ENCODE measurements at regions not wholly inside any gene's neighbourhood (a gene's known extent, or its start where the extent isn't known, plus 50 kb on each side); places are given as distances from the start of the nearest gene placed in this dataset.

DNA sequence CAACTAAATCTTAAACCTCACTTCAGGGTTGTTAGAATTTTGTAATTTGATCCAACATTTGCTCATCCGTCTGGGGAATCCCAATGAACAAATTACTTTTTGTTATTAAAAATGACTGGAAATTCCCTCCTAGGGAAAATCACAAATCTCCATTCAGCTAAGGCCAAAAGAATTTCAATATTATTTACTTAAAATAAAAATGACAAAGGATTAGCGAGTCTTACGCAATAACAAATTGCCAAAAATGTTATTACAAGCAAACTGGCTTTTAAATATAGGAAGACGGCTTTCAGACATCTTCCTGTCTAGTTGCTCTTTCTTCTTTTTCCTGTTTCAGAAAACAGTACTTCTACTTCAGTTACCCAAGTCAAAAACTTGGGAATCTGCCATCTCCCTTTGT, 92.4 kb upstream of the TSPAN8 start:
- ATAC-seq (no peak), DNase-seq (ENCODE audit: low spot score) (no peak)
- intact Hi-C loops (cut with DNase I), result no loop called here

DNA sequence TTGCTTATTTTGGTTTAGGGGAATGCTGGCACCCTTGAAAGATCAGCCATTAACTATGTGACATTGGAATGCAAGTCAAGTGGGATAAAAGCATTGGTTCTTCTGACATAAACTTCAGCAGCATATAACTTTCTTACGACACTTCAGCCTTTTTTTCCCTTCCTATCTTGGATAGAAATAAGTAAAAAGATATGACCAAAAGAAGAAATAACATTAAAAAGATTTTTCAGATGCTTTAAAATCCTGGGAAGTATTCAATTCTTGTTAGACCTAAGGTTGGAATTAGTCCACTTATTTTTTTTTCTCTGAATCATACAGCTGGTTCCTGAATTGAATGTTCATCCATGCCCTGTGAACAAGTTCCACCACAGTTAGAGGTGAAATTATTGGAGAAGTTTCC, 85.6 kb upstream of the TSPAN8 start:
- no peak for ATAC-seq
- intact Hi-C loops (cut with DNase I), result no loop called here
- no peak for DNase-seq (ENCODE audit: low spot score)

DNA sequence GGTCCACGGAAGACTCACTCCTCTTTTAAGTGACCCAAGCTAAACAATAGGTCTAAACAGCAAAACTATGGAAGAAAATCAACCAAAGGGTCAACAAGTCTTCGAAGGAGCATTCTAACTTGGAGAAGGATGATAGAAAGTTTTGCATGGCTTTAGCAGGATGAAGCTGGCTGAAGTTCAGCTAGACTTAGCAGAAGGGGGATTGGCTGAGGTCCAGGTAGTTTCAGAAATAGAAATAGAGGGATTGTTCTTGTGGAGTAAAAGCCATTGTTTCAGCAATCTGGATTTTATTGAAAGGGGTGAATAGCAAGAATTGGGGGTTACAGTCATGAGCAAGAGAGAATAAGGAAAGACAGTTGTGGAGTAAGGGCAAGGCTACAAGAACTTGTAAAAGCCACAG, 84.7 kb upstream of the TSPAN8 start:
- DNase-seq (ENCODE audit: low spot score), result no peak
- no peak for ATAC-seq
- intact Hi-C loops (cut with DNase I), result no loop called here

DNA sequence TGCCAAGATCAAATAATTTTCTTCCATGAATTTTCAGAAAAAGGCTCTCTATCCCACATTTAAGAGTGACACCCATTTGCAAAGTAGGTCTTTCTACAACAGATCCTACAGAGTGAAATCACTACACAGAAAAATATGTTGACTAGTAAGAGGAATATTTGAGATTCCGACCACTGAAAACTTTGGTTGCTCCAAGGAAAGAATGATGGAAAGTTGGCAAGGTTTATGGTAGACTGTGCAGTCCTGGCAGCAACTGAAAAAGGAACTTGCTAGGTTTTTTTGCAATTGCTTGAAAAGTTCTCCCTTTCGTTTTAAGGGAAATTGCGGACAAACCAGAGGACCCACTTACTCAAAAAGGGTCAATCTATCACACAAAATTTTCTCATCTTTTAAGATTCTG, 83.1 kb upstream of the TSPAN8 start:
- DNase-seq (ENCODE audit: low spot score), result no peak
- no peak for ATAC-seq
- intact Hi-C loops (cut with DNase I), result no loop called here

GRCh38 chr12:71239731-71240130, 81.9 kb upstream of the TSPAN8 start:
- DNase-seq (ENCODE audit: low spot score), result no peak
- ATAC-seq, result no peak
- intact Hi-C loops (cut with DNase I), result no loop called here

DNA sequence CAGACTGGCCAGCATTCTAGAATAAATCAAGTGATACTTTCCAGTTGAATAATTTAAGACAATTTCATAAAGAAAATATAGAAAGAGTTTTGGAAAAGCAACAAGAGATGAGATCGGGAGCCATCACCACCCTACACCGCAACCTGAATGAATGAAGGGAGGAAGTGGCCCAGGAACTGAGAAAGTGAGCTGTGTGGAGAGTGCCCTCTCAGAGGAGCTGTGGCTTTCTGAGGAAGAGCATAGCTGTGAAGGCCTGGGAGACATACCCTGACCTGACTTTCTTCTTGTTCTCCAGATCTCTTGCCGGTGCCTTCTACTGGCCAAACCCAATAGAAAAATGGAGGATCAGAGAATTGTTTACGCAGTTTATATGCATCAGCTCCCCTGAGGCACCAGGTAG, 79.3 kb upstream of the TSPAN8 start:
- ATAC-seq (no peak), DNase-seq (ENCODE audit: low spot score) (no peak)
- intact Hi-C loops (cut with DNase I), result no loop called here

GRCh38 chr12:71236133-71236660, 78.4 kb upstream of the TSPAN8 start:
- DNase-seq (ENCODE audit: low spot score) (no peak), ATAC-seq (no peak)
- intact Hi-C loops (cut with DNase I), result no loop called here

- ATAC-seq (no peak), DNase-seq (ENCODE audit: low spot score) (no peak)
- intact Hi-C loops (cut with DNase I), result no loop called here
Observed at GRCh38 chr12:71233083-71233482, 75.3 kb upstream of the TSPAN8 start.

DNA sequence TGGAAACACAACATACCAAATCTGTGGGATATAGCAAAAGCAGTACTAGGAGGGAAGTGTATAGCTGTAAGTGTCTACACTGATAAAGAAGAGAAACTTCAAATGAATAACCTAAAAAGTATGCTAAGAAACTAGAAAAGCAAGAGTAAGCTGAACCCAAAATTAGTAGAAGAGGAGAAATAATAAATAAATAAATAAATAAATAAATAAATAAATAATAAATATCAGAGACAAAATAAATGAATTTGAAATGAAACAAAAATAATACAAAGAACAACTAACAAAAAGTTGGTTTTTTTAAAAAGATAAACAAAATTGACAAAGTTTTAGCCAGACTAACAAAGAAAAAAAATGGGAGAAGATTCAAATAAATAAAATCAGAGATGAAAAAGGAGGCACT, 72.7 kb upstream of the TSPAN8 start:
- intact Hi-C loops (cut with DNase I), result no loop called here
- ATAC-seq (no peak), DNase-seq (ENCODE audit: low spot score) (no peak)

GRCh38 chr12:71223139-71223538, 65.3 kb upstream of the TSPAN8 start:
- DNase-seq (ENCODE audit: low spot score) (no peak), ATAC-seq (no peak)
- intact Hi-C loops (cut with DNase I), result no loop called here

DNA sequence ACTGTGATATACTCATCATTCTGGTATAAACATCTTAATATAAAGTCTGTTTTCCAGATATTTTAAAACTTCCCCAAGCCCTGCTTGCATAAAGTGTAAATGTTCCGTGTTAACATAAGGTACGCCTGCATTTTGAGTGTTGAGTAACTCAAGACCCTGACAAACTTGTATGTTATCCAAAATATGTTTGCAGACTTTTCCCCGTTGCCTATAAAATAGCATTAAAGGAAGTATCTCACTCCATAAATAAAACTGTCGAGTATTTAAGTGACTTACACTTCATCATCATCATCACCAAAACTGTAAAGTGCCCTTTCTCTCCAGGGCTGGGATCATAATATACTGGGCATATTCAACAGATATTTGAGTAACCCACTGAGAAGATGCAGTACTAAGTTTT, 64.6 kb upstream of the TSPAN8 start:
- ATAC-seq (no peak), DNase-seq (ENCODE audit: low spot score) (no peak)
- intact Hi-C loops (cut with DNase I), result no loop called here

DNA sequence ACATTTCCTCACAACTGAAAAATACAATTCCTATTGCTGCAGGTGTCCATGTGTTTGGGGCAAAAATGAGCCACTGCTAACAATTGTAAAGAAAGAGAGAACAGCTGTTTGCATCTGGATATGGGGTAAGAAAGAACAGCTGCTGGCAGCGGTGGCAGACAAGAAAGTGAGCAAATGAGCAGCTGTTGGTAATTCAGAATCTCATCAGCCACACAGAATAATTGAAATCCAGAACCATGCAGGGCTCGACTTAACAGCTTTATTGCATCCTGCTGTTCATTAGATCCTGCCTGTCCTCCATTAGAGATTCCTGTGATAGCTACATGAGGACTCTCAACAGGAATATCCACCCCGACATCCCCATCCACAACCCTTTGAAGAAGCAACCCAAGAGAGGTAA, 62.5 kb upstream of the TSPAN8 start:
- no peak for DNase-seq (ENCODE audit: low spot score)
- ATAC-seq, result no peak
- intact Hi-C loops (cut with DNase I), result no loop called here

- intact Hi-C loops (cut with DNase I), result no loop called here
- DNase-seq (ENCODE audit: low spot score), result no peak
- ATAC-seq, result no peak
Observed at GRCh38 chr12:71219224-71219623, 61.4 kb upstream of the TSPAN8 start.

DNA sequence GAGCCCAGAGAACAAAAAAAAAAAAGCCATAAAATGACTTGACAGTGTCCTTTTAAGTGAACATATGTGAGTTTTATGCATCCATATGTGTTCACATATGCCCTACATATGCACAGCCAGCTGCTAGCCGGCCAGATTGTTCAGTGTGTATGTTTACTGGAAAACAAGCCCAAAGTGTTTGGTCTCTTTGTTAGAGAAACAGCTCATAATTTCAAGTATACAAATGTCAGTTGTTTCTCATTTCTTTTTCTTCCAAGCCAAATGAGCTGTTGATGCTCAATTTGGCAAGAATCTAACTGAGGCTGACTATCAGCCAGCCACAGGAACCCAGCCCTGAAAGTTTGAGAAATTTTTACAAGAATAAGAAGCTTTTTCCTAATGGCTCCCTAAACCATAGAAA, 60.8 kb upstream of the TSPAN8 start:
- intact Hi-C loops (cut with DNase I), result no loop called here
- DNase-seq (ENCODE audit: low spot score), result no peak
- ATAC-seq, result no peak

DNA sequence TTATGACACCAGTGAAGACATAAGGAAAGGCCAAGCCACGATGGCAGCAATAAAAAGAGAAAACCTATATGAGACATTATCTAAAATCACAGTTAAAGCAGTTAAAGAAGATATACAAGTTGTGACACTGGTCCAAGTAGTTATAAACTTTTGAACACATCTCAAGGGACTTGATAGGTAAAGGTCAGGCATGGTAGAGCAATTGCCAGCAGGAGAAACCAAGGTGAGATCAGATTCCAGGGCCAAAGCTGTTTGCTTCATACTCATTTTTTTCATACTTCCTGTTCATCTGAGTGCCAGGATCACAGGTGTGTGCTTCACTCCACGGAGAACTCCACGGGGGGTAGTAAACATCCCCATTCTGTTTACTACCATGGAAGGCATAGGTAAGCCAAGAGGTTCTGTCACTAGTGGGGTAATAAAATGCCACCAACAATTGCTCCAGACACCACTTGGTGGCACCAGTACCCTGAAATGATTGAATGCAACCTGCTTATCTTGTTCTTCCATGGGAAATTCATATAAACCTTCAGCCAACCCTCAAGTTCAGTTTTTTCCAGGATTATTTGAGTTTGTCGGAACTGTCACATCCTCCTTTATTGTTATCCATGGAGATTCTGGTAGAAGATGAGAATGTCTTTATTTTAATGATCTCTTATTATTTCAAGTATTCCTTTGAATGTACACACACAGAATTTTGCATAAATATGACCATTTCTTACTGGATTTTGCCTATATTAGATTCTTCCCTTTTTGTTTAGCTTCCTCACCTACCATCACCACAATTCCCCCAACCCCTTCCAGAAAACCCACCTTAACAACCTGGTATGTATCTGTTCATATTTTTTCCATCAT, 59.2 kb upstream of the TSPAN8 start:
- ATAC-seq (peak; percentile 59), DNase-seq (ENCODE audit: low spot score) (no peak)
- intact Hi-C loops (cut with DNase I), result no loop called here

GRCh38 chr12:71214511-71215285, 56.9 kb upstream of the TSPAN8 start:
- intact Hi-C loops (cut with DNase I), result no loop called here
- DNase-seq (ENCODE audit: low spot score) (no peak), ATAC-seq (no peak)

DNA sequence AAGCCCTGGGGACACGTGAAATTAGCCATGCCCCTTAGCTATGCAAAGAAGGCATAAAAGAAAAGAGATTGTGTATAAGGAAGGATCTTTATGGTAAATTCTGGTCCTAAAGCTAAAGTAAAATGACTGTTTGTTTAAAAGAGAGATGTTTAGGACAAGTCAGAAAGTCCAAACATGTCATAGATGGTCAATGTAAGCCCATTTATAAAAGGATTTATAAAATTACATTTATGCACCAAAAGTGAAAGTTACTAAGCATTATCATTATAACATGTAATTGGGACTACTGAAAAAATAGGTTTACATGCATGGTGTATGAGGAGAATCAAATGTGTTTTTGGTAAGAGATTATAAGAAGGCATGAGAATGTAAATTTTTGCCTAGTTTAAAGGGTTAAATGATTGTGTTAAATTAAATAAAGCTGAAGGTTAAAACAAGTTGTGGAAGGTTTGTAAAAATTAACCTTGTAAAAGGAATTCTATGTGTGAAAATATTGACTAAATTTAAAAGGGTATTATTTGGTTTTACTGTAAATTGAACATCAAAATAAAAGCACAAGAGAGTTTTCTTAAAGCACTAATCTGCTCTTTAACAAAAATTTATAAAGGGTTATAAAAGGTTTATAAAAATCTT, 50.4 kb upstream of the TSPAN8 start:
- no peak for DNase-seq (ENCODE audit: low spot score)
- intact Hi-C loops (cut with DNase I), result no loop called here
- no peak for ATAC-seq

Measured in sciatic nerve (tissue), 2 donors.